OCI-LY3 (cell line): ENCODE measurements at regions not wholly inside any gene's neighbourhood (a gene's known extent, or its start where the extent isn't known, plus 50 kb on each side); places are given as distances from the start of the nearest gene placed in this dataset.

ENCODE experiments used
- CTCF ChIP-seq: fragments of 200-600, 300-600 bp; sonication (generic); IDR thresholded peaks from 2 replicates; pipeline ENCODE4 v1.5.1; 2014; ENCODE audit warnings: antibody characterized with exemption, low read length, low read depth
- EZH2phosphoT487 ChIP-seq: fragments of 200-600 bp; shearing (Covaris generic); IDR thresholded peaks from 2 replicates; pipeline ENCODE4 v1.6.1; 2018; ENCODE audit warnings: antibody characterized with exemption, mixed run types, low read depth

GRCh38 chr9:99457981-99458380 is 235.9 kb downstream of the SEC61B start:
- TF ChIP-seq CTCF (no peak), EZH2phosphoT487 (no peak)
